OCI-LY1 (cell line): ENCODE measurements at regions not wholly inside any gene's neighbourhood (a gene's known extent, or its start where the extent isn't known, plus 50 kb on each side); places are given as distances from the start of the nearest gene placed in this dataset.

ENCODE experiments used
- H2AFZ ChIP-seq: fragments of 200-600 bp; sonication (generic), shearing (Covaris generic); 2 replicates; pipeline ENCODE4 v1.6.0; 2014; ENCODE audit warnings: antibody characterized with exemption, mild to moderate bottlenecking, low read length
- H3F3A ChIP-seq: fragments of 200-600 bp; sonication (generic), shearing (Covaris generic); 2 replicates; pipeline ENCODE4 v1.6.0; 2014; ENCODE audit warnings: mild to moderate bottlenecking, antibody characterized with exemption, low read length, moderate library complexity; ENCODE audit not compliant: insufficient read depth
- H3K27ac ChIP-seq: fragments of 200-600 bp; sonication (generic); 2 replicates; pipeline ENCODE4 v1.5.1; 2014; ENCODE audit warnings: low read length, mixed run types, mild to moderate bottlenecking, low read depth; ENCODE audit not compliant: poor library complexity, severe bottlenecking
- H3K27me3 ChIP-seq: fragments of 200-600 bp; sonication (generic); 2 replicates; pipeline ENCODE4 v1.6.0; 2014; ENCODE audit warnings: antibody characterized with exemption, mild to moderate bottlenecking, low read length, moderate library complexity; ENCODE audit not compliant: insufficient read depth
- H3K36me3 ChIP-seq: fragments of 200-600 bp; sonication (generic); 2 replicates; pipeline ENCODE4 v1.6.1; 2014; ENCODE audit warnings: mild to moderate bottlenecking, antibody characterized with exemption, low read length, moderate library complexity, mixed read lengths; ENCODE audit not compliant: insufficient read depth
- H3K4me1 ChIP-seq: fragments of 200-600 bp; sonication (generic); 2 replicates; pipeline ENCODE4 v1.5.1; 2014; ENCODE audit warnings: mild to moderate bottlenecking, low read length, moderate library complexity; ENCODE audit not compliant: insufficient read depth, severe bottlenecking
- H3K4me2 ChIP-seq: fragments of 200-600 bp; sonication (generic), shearing (Covaris generic); 2 replicates; pipeline ENCODE4 v1.6.1; 2014; ENCODE audit warnings: low read length
- H3K4me3 ChIP-seq: fragments of 200-600 bp; sonication (generic); 2 replicates; pipeline ENCODE4 v1.5.1; 2014; ENCODE audit warnings: low read length, low read depth, mild to moderate bottlenecking, mixed read lengths; ENCODE audit not compliant: poor library complexity, severe bottlenecking
- H3K79me2 ChIP-seq: fragments of 200-600 bp; shearing (Covaris generic); 2 replicates; pipeline ENCODE4 v1.6.1; 2016; ENCODE audit warnings: mixed run types, low read length, mixed read lengths; ENCODE audit not compliant: insufficient read depth
- H3K9ac ChIP-seq: fragments of 200-600 bp; sonication (generic), shearing (Covaris generic); 2 replicates; pipeline ENCODE4 v1.6.1; 2014; ENCODE audit warnings: mild to moderate bottlenecking, low read length, mixed read lengths
- H3K9me2 ChIP-seq: fragments of 200-600 bp; sonication (generic), shearing (Covaris generic); 2 replicates; pipeline ENCODE4 v1.6.1; 2014; ENCODE audit warnings: low read depth, mild to moderate bottlenecking, low read length, mixed read lengths
- H3K9me3 ChIP-seq: fragments of 200-600 bp; shearing (Covaris generic); 2 replicates; pipeline ENCODE4 v1.6.1; 2014; ENCODE audit warnings: low read length, mixed read lengths
- H4K20me1 ChIP-seq: fragments of 200-600 bp; sonication (generic), shearing (Covaris generic); 2 replicates; pipeline ENCODE4 v1.6.0; 2016; ENCODE audit warnings: mild to moderate bottlenecking, low read length; ENCODE audit not compliant: insufficient read depth
- EZH2 ChIP-seq: fragments of 200-600 bp; sonication (generic), shearing (Covaris generic); IDR thresholded peaks from 2 replicates; pipeline ENCODE4 v1.8.0; 2017; ENCODE audit warnings: borderline replicate concordance, mixed run types, mild to moderate bottlenecking, antibody characterized with exemption, low read length, moderate library complexity, mixed read lengths
- TF ChIP-seq, protein P1 (sequence below): fragments of 200-600 bp; sonication (generic), shearing (Covaris generic); IDR thresholded peaks from 2 replicates; pipeline ENCODE4 v1.5.1; 2017; ENCODE audit warnings: mild to moderate bottlenecking, antibody characterized with exemption, low read length, moderate library complexity, mixed read lengths

DNA sequence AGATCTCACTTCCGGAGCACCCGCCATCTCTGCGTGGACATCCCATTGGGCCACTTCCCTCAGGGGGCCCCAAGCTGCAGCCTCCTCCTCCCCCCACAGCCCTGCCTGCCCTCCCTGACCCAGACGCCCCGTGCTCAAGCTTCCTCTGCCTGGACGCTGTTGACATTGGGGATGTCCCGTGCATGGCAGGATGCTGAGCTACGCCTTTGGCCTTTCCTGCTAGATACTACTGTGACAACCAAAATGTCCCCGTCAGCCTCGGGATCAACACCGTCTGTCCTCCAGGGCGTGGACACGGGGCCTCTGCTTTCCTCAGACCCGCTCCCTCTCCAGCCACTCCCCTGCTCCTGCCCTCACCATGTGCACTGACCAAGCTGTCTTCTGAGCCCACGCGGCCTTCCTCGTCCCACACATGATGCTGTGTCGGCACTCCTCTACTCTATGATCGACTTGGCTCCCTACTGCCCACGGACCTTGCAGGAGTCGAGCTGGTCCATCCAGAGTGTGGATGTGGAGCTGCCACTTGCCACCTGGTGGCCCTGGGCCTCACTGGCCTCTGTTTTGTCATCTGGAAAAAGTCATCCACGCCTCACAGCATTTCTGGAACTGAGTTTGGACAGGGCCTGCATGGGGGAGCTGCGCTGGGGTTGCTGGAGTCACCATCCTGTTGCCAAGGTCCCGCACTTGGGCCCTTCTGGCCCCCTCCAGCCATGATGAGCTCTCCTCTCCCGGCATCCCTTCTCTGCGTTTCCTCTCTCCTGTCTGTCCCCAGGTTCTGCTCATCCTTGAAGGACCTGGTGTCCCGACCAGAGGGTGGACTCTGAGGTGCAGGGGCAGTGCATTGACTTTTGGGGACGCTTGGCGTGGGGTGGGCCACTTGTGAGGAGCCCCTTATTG is 221.7 kb upstream of the CIBAR2 start:
- Histone ChIP-seq H3K4me3 (no peak overlapping the region), H4K20me1 (no peaks in the 10 kb centered on the region), H3K9me3 (no peaks in the 10 kb centered on the region), H3K79me2 (no peaks in the 10 kb centered on the region), H3K27ac (no peak overlapping the region), H3F3A (no peaks in the 10 kb centered on the region), H3K9ac (no peak overlapping the region), H3K4me1 (no peaks in the 10 kb centered on the region), H3K4me2 (no peak overlapping the region), H2AFZ (no peak overlapping the region), H3K27me3 (no peaks in the 10 kb centered on the region; the same call in 1 of the 2 replicates), H3K36me3 (no peaks in the 10 kb centered on the region), H3K9me2 (no peaks in the 10 kb centered on the region)
- TF ChIP-seq, protein P1, sequence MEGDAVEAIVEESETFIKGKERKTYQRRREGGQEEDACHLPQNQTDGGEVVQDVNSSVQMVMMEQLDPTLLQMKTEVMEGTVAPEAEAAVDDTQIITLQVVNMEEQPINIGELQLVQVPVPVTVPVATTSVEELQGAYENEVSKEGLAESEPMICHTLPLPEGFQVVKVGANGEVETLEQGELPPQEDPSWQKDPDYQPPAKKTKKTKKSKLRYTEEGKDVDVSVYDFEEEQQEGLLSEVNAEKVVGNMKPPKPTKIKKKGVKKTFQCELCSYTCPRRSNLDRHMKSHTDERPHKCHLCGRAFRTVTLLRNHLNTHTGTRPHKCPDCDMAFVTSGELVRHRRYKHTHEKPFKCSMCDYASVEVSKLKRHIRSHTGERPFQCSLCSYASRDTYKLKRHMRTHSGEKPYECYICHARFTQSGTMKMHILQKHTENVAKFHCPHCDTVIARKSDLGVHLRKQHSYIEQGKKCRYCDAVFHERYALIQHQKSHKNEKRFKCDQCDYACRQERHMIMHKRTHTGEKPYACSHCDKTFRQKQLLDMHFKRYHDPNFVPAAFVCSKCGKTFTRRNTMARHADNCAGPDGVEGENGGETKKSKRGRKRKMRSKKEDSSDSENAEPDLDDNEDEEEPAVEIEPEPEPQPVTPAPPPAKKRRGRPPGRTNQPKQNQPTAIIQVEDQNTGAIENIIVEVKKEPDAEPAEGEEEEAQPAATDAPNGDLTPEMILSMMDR = no peak
- TF ChIP-seq EZH2 = no peak

DNA sequence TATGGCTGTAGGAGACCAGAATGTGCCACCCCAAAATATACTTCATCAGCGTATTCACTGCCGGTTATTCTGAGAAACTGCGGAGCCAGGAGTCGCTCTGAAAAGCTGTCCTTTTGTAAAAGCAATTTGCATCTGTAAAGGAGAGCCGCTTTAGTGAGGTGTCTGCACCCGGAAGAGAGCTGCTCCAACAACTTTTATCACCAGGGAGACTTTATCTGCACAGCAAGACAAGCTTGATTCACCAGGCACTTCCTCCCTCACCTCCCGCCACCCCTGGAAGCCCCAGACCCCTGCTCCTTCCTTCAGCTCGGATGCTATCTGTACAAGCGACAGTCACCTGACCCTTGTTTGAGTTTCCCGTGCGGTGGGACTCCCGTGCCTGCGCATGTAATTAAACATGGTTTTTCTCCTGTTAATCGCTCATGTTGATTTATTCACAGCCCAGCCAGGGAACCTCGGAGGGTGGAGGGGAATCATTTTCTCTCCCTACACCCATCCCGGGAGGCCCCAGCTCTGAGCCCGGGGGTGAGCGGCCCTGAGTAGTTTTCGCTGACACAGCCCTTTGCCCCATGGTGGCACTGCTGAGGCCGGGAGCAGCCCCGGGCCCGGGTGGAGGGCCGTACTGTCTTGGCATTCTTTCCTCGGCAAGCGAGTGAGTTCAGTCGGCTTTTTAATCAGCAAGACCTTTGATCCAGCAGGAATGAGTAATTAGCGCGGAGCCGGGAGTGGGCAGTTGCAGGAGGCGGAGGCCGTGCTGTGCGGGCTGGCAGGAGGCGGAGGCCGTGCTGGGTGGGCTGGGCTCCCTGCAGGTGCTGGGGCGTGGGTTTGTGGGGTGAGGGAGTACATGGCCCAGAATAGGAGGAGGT is 222.7 kb upstream of the CIBAR2 start:
- Histone ChIP-seq H3K27ac (no peak overlapping the region), H3K9ac (no peak overlapping the region)

More for the DNA sequence above, 222.7 kb upstream of the CIBAR2 start:
- H4K20me1 ChIP-seq = no peaks in the 10 kb centered on the region
- H3K4me3 ChIP-seq = no peak overlapping the region
- TF ChIP-seq, protein P1 = no peak
- TF ChIP-seq EZH2 = no peak
- no peaks in the 10 kb centered on the region for H3K9me2 ChIP-seq
- no peaks in the 10 kb centered on the region; the same call in 1 of the 2 replicates for H3K27me3 ChIP-seq
- H3F3A ChIP-seq = no peaks in the 10 kb centered on the region
- H3K79me2 ChIP-seq = no peaks in the 10 kb centered on the region
- no peaks in the 10 kb centered on the region for H3K9me3 ChIP-seq
- H3K36me3 ChIP-seq = no peaks in the 10 kb centered on the region
- H3K4me1 ChIP-seq = no peaks in the 10 kb centered on the region
- H3K4me2 ChIP-seq = no peak overlapping the region
- no peak overlapping the region for H2AFZ ChIP-seq
